ENCODE measurements at regions not wholly inside any gene's neighbourhood (a gene's known extent, or its start where the extent isn't known, plus 50 kb on each side); places are given as distances from the start of the nearest gene placed in this dataset.

- H3K4me3 ChIP-seq (ENCODE audit: low read depth, low read length) = no peak overlapping the region
- H3K27ac ChIP-seq = no peak overlapping the region
- H3K36me3 ChIP-seq = no peaks in the 10 kb centered on the region
- no peak for TF ChIP-seq CTCF (IDR thresholded peaks at IDR 0.05; ENCODE audit: low read depth, low read length)
- no peak for DNase-seq
- H3K27me3 ChIP-seq (ENCODE audit: insufficient read depth, low read depth, severe bottlenecking) = no peaks in the 10 kb centered on the region
- no peaks in the 10 kb centered on the region for H3K9me3 ChIP-seq (ENCODE audit: severe bottlenecking)
These were observed 100.6 kb downstream of the GLI2 start for GRCh38 chr2:120836281-120836680.

GRCh38 chr2:120840795-120841487, 105.3 kb downstream of the GLI2 start:
- H3K27ac ChIP-seq = no peak overlapping the region
- DNase-seq = no peak
- no peak overlapping the region for H3K4me3 ChIP-seq (ENCODE audit: low read depth, low read length)
- no peaks in the 10 kb centered on the region for H3K36me3 ChIP-seq
- H3K27me3 ChIP-seq (ENCODE audit: insufficient read depth, low read depth, severe bottlenecking) = no peaks in the 10 kb centered on the region
- no peak for TF ChIP-seq CTCF (IDR thresholded peaks at IDR 0.05; ENCODE audit: low read depth, low read length)
- H3K9me3 ChIP-seq (ENCODE audit: severe bottlenecking) = no peaks in the 10 kb centered on the region

- Histone ChIP-seq H3K9me3 (ENCODE audit: severe bottlenecking) (no peaks in the 10 kb centered on the region), H3K36me3 (no peaks in the 10 kb centered on the region), H3K27ac (no peak overlapping the region), H3K4me3 (ENCODE audit: low read depth, low read length) (no peak overlapping the region), H3K27me3 (ENCODE audit: insufficient read depth, low read depth, severe bottlenecking) (no peaks in the 10 kb centered on the region)
- no peak for TF ChIP-seq CTCF (IDR thresholded peaks at IDR 0.05; ENCODE audit: low read depth, low read length)
- no peak for DNase-seq
These were observed 107.1 kb downstream of the GLI2 start for GRCh38 chr2:120842456-120843439.

GRCh38 chr2:120844070-120844738, 108.5 kb downstream of the GLI2 start:
- no peaks in the 10 kb centered on the region for H3K27me3 ChIP-seq (ENCODE audit: insufficient read depth, low read depth, severe bottlenecking)
- H3K36me3 ChIP-seq = no peaks in the 10 kb centered on the region
- TF ChIP-seq CTCF (IDR thresholded peaks at IDR 0.05; ENCODE audit: low read depth, low read length) = no peak
- H3K9me3 ChIP-seq (ENCODE audit: severe bottlenecking) = no peaks in the 10 kb centered on the region
- H3K4me3 ChIP-seq (ENCODE audit: low read depth, low read length) = no peak overlapping the region
- no peak for DNase-seq
- H3K27ac ChIP-seq = no peak overlapping the region

- no peak for TF ChIP-seq CTCF (IDR thresholded peaks at IDR 0.05; ENCODE audit: low read depth, low read length)
- Histone ChIP-seq H3K4me3 (ENCODE audit: low read depth, low read length) (no peak overlapping the region), H3K9me3 (ENCODE audit: severe bottlenecking) (peaks cover 6% of the 10 kb centered on the region), H3K27me3 (ENCODE audit: insufficient read depth, low read depth, severe bottlenecking) (no peaks in the 10 kb centered on the region), H3K36me3 (no peaks in the 10 kb centered on the region), H3K27ac (no peak overlapping the region)
- no peak for DNase-seq
These were observed 109.6 kb downstream of the GLI2 start for GRCh38 chr2:120845277-120845676.
